ENCODE measurements at regions not wholly inside any gene's neighbourhood (a gene's known extent, or its start where the extent isn't known, plus 50 kb on each side); places are given as distances from the start of the nearest gene placed in this dataset.

- H3K27ac ChIP-seq (ENCODE audit: low read length): no peak overlapping the region
These were observed 200.2 kb downstream of the MRPL39 start for GRCh38 chr21:25406887-25407579.

GRCh38 chr21:25405984-25406383 is 201.3 kb downstream of the MRPL39 start:
- intact Hi-C loops (cut with micrococcal nuclease): no loop called here
- Mint-ChIP-seq H3K4me1 (no peaks in the 10 kb centered on the region), H3K4me3 (no peak overlapping the region), H3K36me3 (no peaks in the 10 kb centered on the region), H3K9me3 (no peaks in the 10 kb centered on the region), H3K27me3 (ENCODE audit: low read depth in 2 of 2) (peaks cover 0 to 3% of the 10 kb centered on the region in 2 donors), H3K27ac (no peak overlapping the region)
- no peak for DNase-seq
- Histone ChIP-seq H3K9me3 (ENCODE audit: control insufficient read depth, insufficient read depth, low read length) (no peaks in the 10 kb centered on the region), H3K27ac (ENCODE audit: low read length) (no peak overlapping the region), H3K4me3 (ENCODE audit: low read length) (no peak overlapping the region), H3K4me1 (ENCODE audit: control insufficient read depth, insufficient read depth, low read length) (peaks cover 4% of the 10 kb centered on the region), H3K36me3 (ENCODE audit: control insufficient read depth, insufficient read depth, low read length) (no peaks in the 10 kb centered on the region), H3K27me3 (ENCODE audit: control insufficient read depth, insufficient read depth, low read length) (no peaks in the 10 kb centered on the region)
- TF ChIP-seq CTCF (IDR thresholded peaks at IDR 0.05): no peak
- ATAC-seq: no peak

More at GRCh38 chr21:25406887-25407579, 200.2 kb downstream of the MRPL39 start:
- no peak overlapping the region for H3K4me3 ChIP-seq (ENCODE audit: low read length)
- H3K27ac Mint-ChIP-seq: no peak overlapping the region
- no peaks in the 10 kb centered on the region for H3K9me3 ChIP-seq (ENCODE audit: control insufficient read depth, insufficient read depth, low read length)
- WGBS (ENCODE audit: insufficient coverage): 71% methylated on average over 4 of the region's 4 CpGs
- DNase-seq (no peak), ATAC-seq (no peak)
- H3K9me3 Mint-ChIP-seq: no peaks in the 10 kb centered on the region
- no peaks in the 10 kb centered on the region for H3K27me3 ChIP-seq (ENCODE audit: control insufficient read depth, insufficient read depth, low read length)
- no peaks in the 10 kb centered on the region for H3K4me1 Mint-ChIP-seq
- TF ChIP-seq CTCF (IDR thresholded peaks at IDR 0.05): no peak
- H3K4me1 ChIP-seq (ENCODE audit: control insufficient read depth, insufficient read depth, low read length): peaks cover 4% of the 10 kb centered on the region
- no peaks in the 10 kb centered on the region for H3K36me3 Mint-ChIP-seq
- H3K36me3 ChIP-seq (ENCODE audit: control insufficient read depth, insufficient read depth, low read length): no peaks in the 10 kb centered on the region
- intact Hi-C loops (cut with micrococcal nuclease): no loop called here
- H3K4me3 Mint-ChIP-seq: no peak overlapping the region
- H3K27me3 Mint-ChIP-seq (ENCODE audit: low read depth in 2 of 2): peaks cover 0 to 3% of the 10 kb centered on the region in 2 donors

- Histone ChIP-seq H3K4me3 (ENCODE audit: low read length) (no peak overlapping the region), H3K4me1 (ENCODE audit: control insufficient read depth, insufficient read depth, low read length) (peaks cover 4% of the 10 kb centered on the region), H3K27ac (ENCODE audit: low read length) (no peak overlapping the region), H3K9me3 (ENCODE audit: control insufficient read depth, insufficient read depth, low read length) (no peaks in the 10 kb centered on the region), H3K27me3 (ENCODE audit: control insufficient read depth, insufficient read depth, low read length) (no peaks in the 10 kb centered on the region), H3K36me3 (ENCODE audit: control insufficient read depth, insufficient read depth, low read length) (no peaks in the 10 kb centered on the region)
- Mint-ChIP-seq H3K4me3 (no peak overlapping the region), H3K36me3 (no peaks in the 10 kb centered on the region), H3K9me3 (no peaks in the 10 kb centered on the region), H3K27me3 (ENCODE audit: low read depth in 2 of 2) (peaks cover 0 to 3% of the 10 kb centered on the region in 2 donors), H3K4me1 (no peaks in the 10 kb centered on the region), H3K27ac (no peak overlapping the region)
- intact Hi-C loops (cut with micrococcal nuclease): no loop called here
- ATAC-seq: no peak
- 35% methylated on average over 7 of the region's 7 CpGs for whole genome bisulfite sequencing (ENCODE audit: insufficient coverage)
- DNase-seq: no peak
- TF ChIP-seq CTCF (IDR thresholded peaks at IDR 0.05): no peak
These were observed 204.9 kb downstream of the MRPL39 start for GRCh38 chr21:25402134-25402961.

Data from natural killer cell (primary cell).